Hematopoietic multipotent progenitor cell treated with erythropoietin and hydrocortisone succinate and interleukin-3 and kit ligand, for 8 days (in vitro differentiated cells): ENCODE measurements at regions not wholly inside any gene's neighbourhood (a gene's known extent, or its start where the extent isn't known, plus 50 kb on each side); places are given as distances from the start of the nearest gene placed in this dataset.
"Not testable (repeated sequence)": the region's sequence is repeated elsewhere in the genome, so short reads cannot be mapped to it uniquely, and the experiment has no call there.

Source experiments
- DNase-seq: peaks from one replicate; pipeline ENCODE4 v3.0.0-alpha.2; 2015

DNA sequence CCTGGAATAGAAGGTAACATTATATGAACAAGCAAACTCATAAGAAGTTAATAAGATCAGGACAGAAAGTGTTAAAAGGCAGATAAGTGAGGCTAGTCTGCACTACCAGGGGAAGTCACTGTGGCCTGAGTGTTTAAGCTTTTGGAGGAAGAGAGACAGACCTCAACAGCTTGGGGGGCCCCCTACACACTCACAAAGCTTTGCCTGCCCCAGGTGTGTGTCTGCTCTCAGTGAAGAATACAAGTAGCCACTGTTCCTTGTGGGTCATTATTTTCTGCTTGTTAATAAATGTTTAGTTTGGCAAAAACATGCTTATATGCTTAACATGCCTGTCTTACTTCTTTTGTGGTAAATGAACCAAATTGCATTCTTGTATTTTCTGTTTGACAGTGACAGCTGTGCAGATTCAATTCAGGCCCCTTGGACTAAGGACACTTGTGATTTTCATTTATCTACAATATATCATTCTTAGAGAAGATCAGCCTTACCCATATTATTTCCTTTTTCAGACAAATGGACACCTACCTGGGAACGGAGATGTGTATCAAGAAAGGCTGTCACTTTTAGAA, 50.7 kb upstream of the C12orf71 start:
- DNase-seq = no peak

DNA sequence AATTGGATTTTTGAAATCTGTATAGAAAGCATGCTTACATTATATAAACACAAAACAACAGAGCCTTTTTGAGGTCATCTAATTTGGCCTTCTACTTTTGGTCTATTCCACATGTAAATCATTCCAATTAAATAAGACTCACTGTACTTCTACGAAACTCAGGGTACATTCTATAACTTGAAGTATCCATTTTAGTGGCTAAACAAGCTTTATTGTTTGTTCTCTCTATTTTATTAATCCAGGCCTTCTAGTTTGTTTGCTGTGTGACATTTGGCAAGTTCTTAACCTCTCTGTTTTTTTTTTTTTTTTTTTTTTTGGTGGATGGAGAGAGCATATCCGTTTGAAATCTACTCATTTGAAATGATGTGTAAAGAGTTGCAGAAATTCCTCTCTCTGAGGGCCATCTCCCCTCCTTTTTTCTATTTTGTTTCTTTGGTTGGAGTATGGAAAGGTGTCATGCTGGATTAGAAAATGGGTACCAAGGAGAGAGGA, 58.1 kb upstream of the C12orf71 start:
- no peak for DNase-seq

DNA sequence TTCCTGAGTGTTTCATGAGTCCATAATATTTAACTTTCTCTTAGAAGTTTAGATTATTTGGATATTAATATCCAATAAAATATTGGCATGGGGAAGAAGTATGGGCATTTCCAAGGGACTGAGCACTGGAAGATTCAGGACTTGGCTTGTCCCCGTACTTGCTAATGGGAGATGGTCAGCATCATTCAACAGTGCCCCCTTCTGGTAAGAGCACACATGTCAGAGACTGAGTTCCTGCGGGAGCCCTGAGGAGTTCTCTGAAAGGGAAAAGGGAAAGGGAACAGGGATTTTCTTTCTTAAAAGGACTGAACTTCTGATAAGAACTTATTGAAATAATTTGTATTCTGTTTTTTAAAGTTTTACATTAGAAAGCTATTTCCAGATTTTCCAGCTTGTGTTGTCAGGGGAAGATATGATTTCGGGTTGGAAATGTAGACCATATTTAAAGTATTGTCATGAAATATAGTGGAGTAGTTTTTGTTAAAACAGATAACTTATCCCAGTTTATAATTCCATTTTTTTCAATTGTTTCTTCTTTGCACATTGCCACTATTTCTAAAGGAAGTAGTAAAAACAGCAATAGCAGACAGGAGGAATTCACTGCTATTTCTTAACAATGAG, 59.8 kb upstream of the C12orf71 start:
- peak; percentile 73 for DNase-seq

DNA sequence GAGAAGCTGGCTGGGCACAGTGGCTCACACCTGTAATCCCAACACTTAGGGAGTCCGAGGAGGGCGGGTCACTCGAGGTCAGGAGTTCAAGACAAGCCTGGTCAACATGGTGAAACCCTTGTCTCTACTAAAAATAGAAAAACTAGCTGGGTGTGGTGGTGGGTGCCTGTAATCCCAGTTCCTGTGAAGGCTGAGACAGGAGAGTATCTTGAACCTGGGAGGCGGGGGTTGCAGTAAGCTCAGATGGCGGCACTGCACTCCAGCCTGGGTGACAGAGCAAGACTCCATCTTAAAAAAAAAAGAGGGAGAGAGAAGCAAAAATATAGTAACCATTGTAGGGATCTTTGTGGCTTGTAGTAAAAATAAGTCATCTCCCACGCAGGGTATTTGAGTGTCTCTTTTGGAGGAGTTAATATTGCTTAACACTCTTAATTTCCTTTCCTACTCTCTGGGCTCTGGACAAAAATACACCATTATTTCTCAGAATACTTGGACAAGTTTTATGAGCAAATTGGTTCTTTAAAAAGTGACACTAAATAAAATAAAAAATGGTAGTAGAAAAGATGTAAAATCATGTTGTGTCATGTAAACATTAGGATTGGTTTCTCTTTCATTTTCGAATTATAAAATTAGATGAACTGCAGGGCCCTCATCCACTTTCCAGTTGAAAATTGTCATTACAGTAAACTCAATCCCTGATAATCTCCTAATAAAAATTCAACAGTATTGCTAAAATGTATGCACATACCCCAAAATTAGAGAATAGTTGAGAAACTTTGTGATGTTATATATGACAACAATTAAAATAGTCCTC, 61.1 kb upstream of the C12orf71 start:
- DNase-seq = peak; percentile 5

DNA sequence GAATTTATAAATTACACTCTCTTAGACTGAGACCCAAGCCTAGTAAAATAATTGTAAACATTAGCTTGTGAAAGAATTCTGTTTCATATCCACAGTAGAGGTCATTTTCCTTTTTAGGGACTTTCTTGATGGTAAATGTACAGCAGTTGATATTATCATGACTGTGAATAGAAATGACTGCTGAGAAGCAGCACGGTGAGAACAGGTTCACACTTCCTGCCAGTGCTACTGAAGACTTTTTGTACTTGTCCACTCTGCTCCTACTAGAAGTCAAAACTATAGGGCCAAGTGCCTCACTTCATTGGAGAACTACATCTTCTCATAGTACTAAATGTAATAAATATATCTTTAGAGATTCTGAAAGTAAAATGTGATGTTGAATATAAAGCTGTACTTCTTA, 63.3 kb upstream of the C12orf71 start:
- not testable (repeated sequence) for DNase-seq

DNA sequence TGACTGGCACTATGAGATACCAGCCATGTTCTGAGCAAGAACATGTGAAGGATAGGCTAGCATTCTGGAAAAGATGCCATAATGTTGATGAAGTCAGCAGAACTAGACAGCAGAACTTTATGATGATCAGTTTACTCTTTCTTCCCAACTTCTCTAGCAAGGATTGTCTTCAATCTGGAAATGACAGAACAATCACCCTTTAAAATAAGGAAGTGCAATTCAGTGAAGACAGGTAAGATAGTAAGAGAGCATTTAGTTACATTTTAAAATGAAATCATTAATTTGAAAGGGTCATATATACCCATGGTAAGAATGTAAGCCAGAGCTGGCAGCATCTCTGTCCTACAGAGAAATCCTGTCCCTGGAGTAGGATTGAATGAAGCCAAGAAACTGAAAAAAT, 66.0 kb upstream of the C12orf71 start:
- DNase-seq = no peak

DNA sequence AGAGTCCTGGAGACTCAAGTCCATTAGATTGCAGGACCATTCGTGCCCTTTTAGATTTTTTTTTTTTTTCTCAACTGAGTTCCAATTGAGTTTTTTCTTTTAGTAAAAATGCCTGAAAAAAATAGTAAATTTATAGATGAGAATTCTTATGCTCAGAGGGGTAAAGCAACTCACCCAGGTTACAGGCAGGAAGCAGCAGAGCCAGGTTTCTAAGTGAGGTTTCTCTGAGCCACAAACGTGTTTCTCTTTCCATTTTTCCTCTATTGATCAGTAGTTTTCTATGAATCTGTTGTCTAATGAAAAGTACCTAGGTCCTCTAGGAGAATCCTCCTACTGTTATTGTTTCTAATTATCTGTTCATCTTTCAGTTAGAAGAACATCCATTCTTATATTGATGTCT, 66.4 kb upstream of the C12orf71 start:
- DNase-seq = no peak

DNA sequence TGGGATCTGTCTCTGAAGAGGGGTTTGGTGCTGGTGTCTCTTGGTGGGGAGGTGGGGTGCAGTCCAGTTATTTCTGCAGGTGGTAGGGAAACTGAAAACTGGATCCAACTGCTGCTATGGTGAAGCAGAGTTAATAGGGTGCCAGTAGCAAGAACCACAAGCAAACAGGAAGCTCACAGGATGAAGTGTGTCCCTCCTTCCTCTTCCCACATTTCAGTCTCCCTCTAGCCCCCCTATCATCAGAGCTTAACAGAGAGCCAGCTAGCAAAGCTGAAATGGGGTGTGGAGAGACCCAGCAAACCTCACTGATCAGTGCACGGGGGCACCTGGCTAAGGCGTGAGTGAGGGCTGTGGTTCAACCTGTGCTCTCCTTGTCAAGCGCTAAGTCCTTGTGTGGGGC, 69.1 kb upstream of the C12orf71 start:
- no peak for DNase-seq

DNA sequence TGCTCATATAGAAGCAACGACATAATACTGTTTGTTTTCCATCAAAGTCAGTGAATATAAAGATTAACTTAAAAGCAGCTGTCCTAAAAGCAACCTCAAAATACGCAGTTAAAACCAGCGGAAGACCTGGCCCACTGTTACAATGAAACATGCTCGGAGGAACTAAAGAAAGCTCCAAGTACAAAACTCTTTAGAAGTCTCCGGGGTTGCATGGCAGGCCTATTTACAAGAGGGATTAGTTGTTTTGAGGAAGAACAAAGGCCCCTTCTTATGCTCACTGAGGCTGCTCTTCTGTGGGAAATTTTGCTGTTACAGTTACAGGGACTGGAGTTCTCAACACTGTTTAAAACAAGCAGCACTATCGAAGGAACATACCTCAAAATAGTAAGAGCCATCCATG, 75.9 kb upstream of the C12orf71 start:
- no peak for DNase-seq

DNA sequence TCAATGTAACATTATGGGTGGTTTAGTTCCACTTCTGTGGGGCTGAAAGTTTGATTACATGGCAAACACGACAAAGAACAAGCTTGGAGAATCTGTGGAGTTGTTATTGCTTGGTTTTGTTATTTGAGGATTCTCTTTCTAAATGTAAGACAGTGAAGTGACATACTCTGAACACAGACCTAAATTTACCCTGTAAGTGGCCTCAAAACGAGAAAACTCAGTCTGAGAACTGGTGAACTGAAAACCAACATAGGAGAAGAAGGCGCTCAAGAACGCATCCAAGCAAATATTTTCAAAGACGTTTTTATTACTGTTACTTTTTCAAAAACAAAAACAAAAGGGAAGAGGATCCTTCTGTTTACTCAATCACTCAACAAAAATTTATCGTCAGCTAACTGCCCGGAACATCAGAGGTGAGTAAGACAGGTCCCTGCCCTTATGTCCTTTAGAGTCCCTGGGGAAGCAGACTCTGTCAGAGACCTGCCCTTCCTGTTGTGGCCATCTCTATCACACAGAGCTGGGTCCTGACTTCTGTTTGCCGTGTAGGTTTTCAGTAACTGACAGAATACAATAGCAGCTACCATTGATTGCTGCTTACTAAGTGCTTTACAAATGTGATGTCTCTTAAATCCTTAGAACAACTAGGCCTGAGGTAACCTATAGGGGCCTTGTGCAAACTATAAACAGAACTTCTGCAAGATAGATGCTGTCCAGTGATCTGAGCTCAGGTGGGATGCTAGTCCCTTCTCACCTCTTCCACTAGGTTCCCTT, 79.3 kb upstream of the C12orf71 start:
- DNase-seq = no peak

DNA sequence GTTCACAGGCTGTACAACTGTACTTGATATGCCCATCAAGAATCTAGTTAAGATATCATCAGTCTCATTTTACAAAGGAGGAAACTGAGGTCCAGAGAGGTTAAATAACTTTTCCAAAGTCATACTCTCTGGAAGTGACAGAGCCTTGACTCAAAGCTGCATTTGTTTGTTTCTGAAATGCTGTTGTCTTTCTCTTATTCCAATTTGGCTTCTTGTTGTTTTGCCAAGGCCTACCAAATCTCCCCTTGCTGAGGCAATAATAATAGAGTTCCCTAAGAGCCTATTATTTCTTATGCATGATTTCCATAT, 79.8 kb upstream of the C12orf71 start:
- DNase-seq = no peak

DNA sequence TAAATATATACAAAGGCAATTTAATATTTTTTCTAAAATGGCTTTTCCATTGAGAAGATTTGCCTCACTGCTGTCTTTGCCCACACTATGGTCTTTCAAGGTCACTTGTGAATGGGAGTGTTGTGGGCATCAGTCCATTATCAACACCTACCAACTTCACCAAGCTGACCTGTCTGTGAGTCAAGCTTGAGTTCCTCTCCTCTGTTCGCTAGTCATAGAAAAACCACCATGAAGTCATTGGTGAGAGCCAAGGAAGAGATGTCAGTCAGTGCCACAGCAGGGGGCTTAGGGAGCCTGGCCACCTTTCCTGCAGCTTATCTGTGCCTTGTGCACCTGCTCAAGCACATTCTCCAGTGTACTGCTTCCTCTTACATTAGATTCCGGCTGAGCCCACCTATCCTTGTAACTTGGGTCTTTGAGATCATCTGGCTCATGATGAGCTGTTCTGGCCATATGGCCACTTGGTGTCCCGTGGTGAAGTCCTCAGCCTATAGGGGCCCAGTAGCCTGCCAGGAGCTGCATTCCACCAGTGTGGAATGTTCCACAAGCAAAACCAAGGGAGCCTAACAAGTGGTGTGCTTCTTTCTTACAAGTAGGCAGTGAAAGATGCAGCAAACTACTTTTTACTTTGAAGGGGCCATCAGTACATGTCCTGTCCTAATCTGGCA, 80.8 kb upstream of the C12orf71 start:
- no peak for DNase-seq

DNA sequence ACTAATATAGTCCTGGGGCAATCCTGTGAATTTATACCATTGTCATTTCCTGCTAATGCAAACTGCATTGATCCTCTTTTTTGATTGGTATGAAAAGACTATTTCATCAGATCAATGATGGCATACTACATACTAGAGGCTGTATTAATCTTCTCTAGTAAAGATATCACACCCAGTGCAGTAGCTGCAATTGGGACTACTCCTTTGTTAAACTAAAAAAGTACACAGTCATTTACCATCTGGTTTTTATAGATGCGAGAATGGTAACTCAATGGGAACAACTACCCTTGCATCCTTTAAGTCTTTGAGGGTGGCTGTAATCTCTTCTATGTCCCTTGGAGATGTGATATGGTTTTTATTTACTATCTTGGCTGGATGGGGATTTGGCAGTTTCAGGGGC, 80.2 kb upstream of the STK38L start:
- no peak for DNase-seq

DNA sequence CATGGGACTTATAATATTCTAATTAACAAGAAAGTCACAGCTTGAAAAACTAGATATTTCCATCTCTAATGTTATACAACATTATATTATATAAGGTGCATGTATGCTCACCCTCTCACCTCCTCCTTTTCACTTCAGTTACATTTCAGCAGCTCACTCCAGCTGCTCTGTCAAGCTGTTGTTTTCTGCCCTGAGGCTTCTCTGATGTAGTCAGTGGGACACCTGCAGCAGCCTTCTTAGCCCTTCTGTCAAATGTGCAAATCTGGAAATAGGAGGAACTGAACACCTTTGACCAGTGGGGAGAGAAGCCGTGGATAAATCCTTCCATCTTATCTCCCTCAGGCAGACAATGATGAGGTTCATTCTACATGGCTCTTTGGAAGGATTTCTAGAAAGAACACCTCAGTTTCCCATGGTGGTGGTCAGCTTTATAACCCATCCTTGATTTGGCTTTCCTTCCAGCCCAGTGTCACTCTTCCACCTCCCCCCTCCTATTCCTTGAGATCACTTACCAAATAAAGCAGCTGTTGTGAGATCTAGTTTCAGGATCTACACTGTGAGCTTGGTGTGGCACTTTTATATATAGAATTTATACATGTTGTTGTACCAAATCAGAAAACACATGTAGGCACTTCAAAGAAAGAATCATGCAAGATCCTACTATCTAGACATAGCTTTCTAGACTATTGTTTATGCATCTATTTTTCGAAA, 79.6 kb upstream of the STK38L start:
- no peak for DNase-seq

DNA sequence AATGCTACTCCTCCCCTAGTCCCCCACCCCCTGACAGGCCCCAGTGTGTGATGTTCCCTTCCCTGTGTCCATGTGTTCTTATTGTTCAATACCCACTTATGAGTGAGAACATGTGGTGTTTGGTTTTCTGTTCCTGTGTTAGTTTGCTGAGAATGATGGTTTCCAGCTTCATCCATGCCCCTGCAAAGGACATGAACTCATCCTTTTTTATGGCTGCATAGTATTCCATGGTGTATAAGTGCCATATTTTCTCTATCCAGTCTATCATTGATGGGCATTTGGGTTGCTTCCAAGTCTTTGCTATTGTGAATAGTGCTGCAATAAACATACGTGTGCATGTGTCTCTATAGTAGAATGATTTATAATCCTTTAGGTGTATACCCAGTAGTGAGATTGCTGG, 78.1 kb upstream of the STK38L start:
- not testable (repeated sequence) for DNase-seq

DNA sequence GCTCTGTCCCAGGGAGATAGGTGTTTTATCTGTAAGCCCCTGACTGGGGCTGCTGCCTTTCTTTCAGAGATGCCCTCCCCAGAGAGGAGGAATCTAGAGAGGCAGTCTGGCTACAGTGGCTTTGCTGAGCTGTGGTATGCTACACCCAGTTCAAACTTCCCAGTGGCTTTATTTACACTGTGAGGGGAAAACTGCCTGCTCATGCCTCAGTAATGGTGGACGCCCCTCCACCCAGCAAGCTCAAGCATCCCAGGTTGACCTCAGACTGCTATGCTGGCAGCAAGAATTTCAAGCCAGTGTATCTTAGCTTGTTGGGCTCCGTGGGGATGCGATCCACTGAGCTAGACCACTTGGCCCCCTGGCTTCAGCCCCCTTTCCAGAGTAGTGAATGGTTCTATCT, 72.6 kb upstream of the STK38L start:
- not testable (repeated sequence) for DNase-seq

DNA sequence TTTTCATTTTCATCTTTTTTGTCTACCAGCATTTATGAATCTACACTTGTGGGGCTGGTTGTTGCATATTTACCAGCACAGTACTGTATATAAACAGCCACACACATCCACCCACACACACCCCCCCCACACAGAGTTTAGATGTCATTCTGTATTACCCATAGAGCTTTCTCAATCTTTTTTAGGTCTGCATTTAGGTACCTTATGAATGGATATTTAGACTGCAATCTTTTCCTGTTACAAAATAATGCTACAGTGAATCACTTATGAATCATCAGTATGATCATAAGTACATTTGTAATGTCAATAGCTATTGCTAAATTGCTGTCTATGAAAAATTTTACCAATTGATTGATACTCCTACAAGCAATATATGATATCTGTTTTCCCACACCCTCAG, 67.3 kb upstream of the STK38L start:
- no peak for DNase-seq

DNA sequence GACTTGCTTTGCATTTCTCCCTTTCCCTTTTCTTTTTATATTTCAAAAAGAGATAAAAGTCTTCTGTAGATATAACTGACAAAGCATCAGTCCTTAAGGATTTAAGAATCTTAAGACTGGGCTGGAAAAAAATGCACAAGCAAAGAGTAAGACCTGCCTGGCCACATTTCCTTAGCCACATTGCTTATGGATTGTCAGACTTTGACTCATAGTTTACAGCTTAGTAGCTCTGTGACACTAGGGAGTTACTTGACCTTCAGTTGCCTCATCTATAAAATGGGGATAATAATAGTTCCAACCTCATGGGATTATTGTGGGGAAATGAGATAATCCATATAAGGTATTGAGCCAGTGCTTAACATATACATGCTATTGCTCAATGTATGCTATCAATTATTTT, 66.4 kb upstream of the STK38L start:
- DNase-seq = no peak

DNA sequence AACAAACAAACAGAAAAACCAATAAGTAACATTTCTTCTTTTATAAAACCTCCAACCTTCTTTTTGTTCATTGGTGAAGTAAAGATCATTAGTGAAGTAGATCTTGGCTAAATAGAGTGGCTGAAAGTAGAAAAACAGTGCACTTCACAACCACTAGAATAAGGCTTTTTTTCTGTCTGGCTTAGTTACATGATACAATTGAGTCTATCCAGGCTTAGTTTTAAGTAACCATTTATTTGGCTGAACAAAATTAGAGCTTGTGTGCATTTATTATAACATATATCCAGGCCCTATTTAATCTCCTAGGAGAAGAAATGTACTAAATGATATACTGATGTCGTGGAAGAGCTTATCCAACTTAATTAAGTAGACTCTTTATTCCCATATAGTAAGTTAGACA, 65.8 kb upstream of the STK38L start:
- DNase-seq = no peak

DNA sequence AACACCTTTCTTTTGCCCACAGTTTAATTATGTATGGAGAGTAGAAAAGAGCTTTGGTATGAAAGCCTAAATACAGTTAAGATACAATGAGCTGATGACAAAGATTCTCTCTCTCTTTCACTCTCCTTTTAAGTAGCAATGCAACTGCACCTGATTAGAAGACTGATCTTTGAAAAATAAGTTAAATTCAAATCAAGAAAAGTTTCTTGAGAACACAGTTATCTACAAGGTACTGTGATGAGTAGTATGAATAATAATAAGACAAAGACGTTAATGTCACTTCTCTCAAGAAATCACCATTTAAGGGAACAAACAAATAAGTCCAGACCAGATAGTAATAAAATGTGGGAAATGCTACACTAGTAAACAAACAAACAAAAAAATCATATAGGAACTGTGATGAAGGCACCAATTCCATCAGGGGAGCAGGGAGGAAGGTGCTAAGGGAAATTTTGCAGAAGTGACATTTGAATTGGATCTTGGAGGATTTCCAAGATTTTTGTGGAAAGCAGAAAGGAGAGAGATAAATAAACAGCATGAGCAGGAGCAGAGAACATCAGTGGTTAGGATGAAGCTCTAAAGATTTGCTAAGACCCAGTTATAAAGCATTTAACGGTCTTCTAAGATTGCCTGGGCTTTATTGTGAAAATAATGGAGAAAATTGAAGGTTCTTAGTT, 65.2 kb upstream of the STK38L start:
- DNase-seq = no peak

DNA sequence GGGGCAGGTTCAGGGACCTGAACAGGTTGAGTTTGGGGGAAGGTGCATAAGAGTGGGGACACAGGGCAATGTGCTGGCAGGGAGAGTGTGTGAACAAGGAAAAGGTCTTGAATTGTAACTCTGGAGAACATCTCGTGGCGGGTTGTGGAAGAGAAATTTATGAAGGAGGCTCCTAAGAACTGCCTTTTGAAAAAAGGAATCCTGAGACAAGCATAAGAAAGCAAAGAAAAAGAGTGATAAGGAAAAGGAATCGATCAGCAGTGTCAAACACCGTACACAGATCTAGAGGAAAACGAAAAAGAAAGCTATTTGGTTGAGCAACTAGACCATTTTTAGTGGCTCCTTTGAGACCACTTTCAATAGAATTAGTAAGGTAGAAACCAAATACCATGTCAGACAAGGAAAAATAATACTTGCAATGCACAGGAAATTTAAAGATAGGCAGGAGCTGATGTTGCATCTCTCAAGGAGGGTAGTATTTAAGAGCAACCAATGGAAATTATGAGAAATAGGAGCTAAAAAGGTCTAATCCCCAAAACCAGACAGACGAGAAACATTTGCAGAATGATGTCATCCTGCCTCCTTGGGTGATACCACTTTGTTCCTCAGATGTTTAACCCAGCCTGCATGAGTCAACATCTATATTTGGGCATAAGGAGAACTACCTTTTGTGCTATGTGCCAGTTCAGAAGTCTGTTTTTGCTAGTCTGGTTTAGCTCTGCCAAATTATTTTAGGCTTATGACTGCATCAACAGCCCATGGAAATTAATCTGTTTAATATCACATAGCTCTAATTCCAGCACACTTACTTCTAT, 64.5 kb upstream of the STK38L start:
- DNase-seq = peak; percentile 37
